Endothelial cell (in vitro differentiated cells): ENCODE measurements at regions not wholly inside any gene's neighbourhood (a gene's known extent, or its start where the extent isn't known, plus 50 kb on each side); places are given as distances from the start of the nearest gene placed in this dataset.

ENCODE experiments used
- DNase-seq: peaks from one replicate; pipeline ENCODE4 v3.0.0; 2021; ENCODE audit warnings: low spot score
- H3K27ac Mint-ChIP-seq: one replicate; pipeline ENCODE4 v1.8.0; 2021; ENCODE audit warnings: mixed read lengths, inconsistent platforms; ENCODE audit not compliant: unreplicated experiment
- H3K27me3 Mint-ChIP-seq: one replicate; pipeline ENCODE4 v1.8.0; 2021; ENCODE audit warnings: mild to moderate bottlenecking, moderate library complexity, mixed read lengths, inconsistent platforms; ENCODE audit not compliant: unreplicated experiment
- H3K36me3 Mint-ChIP-seq: one replicate; pipeline ENCODE4 v1.8.0; 2021; ENCODE audit warnings: mild to moderate bottlenecking, low read depth, mixed read lengths, inconsistent platforms; ENCODE audit not compliant: unreplicated experiment
- H3K4me1 Mint-ChIP-seq: one replicate; pipeline ENCODE4 v1.8.0; 2021; ENCODE audit warnings: mild to moderate bottlenecking, mixed read lengths, inconsistent platforms; ENCODE audit not compliant: unreplicated experiment
- H3K4me3 Mint-ChIP-seq: one replicate; pipeline ENCODE4 v1.8.0; 2021; ENCODE audit warnings: mild to moderate bottlenecking, mixed read lengths, inconsistent platforms; ENCODE audit not compliant: unreplicated experiment
- H3K9me3 Mint-ChIP-seq: one replicate; pipeline ENCODE4 v1.8.0; 2021; ENCODE audit warnings: mixed read lengths, inconsistent platforms; ENCODE audit not compliant: unreplicated experiment
- TF ChIP-seq, protein P1 (sequence below): fragments of 200-600 bp; sonication (generic); IDR thresholded peaks from one replicate; pipeline ENCODE4 v1.5.0; 2021; ENCODE audit warnings: antibody characterized with exemption; ENCODE audit not compliant: unreplicated experiment

DNA sequence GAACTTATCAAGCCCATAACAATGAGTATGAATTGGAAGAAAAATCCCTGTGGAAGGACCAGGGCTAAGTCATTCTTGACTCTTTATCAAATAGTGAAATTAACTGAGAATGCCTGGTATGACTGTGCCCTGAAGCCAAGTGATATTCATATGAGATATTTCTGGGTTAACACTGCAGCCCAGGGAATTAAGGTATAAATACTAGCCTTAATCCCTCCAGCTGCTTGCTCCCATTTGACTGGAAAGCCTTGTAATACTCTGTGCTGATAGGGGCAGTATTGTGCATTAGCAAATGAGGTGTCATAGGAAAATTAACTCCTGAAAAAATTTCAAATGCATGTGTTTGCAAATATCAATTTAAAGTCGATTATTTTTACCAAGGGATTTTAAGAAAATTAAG lies 568.8 kb downstream of the LMO4 start:
- Mint-ChIP-seq H3K36me3 (no peaks in the 10 kb centered on the region), H3K27me3 (peaks cover 1% of the 10 kb centered on the region), H3K9me3 (no peaks in the 10 kb centered on the region), H3K27ac (no peak overlapping the region), H3K4me1 (no peaks in the 10 kb centered on the region), H3K4me3 (no peak overlapping the region)
- TF ChIP-seq, protein P1, sequence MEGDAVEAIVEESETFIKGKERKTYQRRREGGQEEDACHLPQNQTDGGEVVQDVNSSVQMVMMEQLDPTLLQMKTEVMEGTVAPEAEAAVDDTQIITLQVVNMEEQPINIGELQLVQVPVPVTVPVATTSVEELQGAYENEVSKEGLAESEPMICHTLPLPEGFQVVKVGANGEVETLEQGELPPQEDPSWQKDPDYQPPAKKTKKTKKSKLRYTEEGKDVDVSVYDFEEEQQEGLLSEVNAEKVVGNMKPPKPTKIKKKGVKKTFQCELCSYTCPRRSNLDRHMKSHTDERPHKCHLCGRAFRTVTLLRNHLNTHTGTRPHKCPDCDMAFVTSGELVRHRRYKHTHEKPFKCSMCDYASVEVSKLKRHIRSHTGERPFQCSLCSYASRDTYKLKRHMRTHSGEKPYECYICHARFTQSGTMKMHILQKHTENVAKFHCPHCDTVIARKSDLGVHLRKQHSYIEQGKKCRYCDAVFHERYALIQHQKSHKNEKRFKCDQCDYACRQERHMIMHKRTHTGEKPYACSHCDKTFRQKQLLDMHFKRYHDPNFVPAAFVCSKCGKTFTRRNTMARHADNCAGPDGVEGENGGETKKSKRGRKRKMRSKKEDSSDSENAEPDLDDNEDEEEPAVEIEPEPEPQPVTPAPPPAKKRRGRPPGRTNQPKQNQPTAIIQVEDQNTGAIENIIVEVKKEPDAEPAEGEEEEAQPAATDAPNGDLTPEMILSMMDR, result no peak
- no peak for DNase-seq

DNA sequence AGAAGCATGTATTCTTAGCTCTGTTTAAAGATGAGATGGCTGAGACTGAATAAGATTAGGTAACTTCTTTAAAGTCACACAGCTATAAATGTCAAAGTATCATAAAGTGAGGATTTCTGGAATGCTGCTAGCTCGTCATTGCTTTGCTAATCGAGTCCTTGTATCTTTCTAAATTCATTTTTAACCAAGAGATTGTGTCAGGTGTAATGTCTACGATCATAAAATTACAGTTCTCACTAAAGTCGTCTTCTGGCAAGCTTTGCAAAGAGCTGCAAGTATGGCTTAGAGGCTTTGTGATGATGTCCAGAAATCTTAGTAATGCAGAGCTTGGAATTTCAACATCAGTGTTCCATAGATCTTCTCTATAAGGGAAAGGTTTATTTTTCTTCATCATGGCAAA lies 569.8 kb downstream of the LMO4 start:
- Mint-ChIP-seq H3K27ac (no peak overlapping the region), H3K36me3 (no peaks in the 10 kb centered on the region), H3K9me3 (no peaks in the 10 kb centered on the region), H3K4me3 (no peak overlapping the region), H3K4me1 (peaks cover 7% of the 10 kb centered on the region), H3K27me3 (peaks cover 1% of the 10 kb centered on the region)
- TF ChIP-seq, protein P1, result no peak
- no peak for DNase-seq

DNA sequence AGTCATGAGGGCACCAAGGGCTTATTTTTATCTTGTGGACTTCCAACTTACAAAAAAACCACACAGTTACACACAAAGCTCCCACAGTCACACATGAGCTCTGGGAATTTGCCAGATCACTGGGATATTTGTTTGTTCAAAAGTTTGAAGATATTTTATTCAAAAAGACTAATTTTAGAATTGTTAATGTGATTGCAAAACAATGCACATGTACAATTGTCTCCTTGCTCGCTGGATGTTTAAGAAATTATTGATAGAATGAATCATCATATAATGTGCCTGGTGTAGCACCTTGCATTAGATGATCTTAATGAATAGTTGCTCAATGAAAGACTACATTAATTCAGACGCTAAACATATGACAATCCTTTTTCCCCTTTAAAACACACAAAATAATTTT lies 570.3 kb downstream of the LMO4 start:
- Mint-ChIP-seq H3K9me3 (no peaks in the 10 kb centered on the region), H3K36me3 (no peaks in the 10 kb centered on the region), H3K4me3 (no peak overlapping the region), H3K4me1 (peaks cover 7% of the 10 kb centered on the region), H3K27ac (no peak overlapping the region), H3K27me3 (peaks cover 1% of the 10 kb centered on the region)
- TF ChIP-seq, protein P1, result no peak
- DNase-seq, result no peak

DNA sequence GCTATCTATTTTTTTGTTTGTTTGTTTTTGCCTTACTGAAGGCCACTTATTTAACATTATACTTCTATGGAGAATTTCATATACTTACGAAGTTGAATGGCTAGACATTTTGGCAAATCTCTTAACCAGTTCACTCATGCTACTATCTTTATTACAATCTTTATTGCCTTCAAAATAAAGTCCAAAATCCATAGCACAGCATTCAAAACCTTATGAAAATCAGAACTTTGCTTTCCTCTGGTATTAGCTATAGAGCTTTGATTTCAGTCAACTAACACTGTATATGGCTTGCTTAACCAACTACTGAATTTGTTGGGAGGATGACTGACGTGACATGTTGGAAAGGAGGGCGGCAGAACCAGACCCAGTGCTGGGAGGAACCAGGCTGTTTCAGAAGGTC lies 571.1 kb downstream of the LMO4 start:
- Mint-ChIP-seq H3K4me3 (no peak overlapping the region), H3K36me3 (no peaks in the 10 kb centered on the region), H3K27me3 (peaks cover 1% of the 10 kb centered on the region), H3K4me1 (peaks cover 7% of the 10 kb centered on the region), H3K9me3 (no peaks in the 10 kb centered on the region), H3K27ac (no peak overlapping the region)
- DNase-seq, result no peak
- TF ChIP-seq, protein P1, result no peak

DNA sequence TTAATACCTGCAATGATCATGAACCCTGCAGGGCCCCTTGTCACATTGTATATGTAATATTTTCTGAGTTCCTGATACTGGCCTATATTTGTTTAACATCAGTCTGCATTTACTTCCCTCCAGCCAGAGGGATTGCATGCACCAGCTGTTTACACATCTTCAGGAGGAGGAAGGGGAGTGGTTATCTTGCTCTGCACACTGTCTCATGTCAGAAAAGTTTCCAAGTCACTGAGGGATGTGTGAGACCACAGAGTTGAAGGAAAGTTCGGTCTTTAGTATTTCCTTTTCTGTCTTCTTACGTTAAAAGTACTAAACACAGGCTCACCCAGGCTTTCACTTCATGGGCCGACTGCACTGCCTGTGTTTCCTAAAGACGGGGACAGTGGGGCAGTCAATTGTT lies 574.1 kb downstream of the LMO4 start:
- TF ChIP-seq, protein P1, result no peak

More for the DNA sequence above, 574.1 kb downstream of the LMO4 start:
- no peak for DNase-seq
- H3K4me1 Mint-ChIP-seq, result peaks cover 7% of the 10 kb centered on the region
- no peak overlapping the region for H3K4me3 Mint-ChIP-seq
- no peak overlapping the region for H3K27ac Mint-ChIP-seq
- no peaks in the 10 kb centered on the region for H3K9me3 Mint-ChIP-seq
- no peaks in the 10 kb centered on the region for H3K36me3 Mint-ChIP-seq
- H3K27me3 Mint-ChIP-seq, result peaks cover 1% of the 10 kb centered on the region
